ENCODE measurements at regions not wholly inside any gene's neighbourhood (a gene's known extent, or its start where the extent isn't known, plus 50 kb on each side); places are given as distances from the start of the nearest gene placed in this dataset.
A peak's percentile ranks its signal among the peaks of the same experiment; 100 is the strongest.

DNA sequence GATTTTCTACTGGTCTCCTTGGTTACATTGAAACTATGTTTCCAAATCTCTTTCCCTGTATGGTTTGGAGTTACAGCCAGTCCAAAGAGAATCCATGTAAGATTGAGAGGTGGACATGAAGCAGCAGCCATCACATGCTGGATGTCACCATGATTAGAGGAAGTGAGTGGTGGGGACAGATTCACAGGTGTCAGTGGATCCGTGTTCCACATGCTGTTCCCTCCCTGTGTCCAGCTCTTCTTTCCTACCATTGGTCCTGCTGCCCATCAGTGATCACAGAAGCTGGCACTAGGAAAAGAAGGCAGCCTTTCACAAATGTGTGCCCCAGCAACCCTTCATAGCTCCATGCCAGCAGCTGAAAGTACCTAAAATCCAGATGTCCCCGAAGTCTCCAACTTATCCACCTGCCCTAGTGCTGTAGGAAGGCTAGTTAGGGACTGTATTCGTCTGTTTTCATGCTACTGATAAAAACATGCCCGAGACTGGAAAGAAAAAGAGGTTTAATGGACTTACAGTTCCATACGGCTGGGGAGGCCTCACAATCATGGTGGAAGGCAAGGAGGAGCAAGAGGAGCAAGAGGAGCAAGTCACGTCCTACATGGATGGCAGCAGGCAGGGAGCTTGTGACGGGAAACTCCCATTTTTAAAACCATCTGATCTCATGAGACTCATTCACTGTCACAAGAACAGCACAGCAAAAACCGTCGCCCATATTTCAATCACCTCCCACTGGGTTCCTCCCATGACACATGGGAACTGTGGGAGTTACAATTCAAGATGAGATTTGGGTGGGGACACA is 207.5 kb downstream of the INSIG2 start:
- Histone ChIP-seq H3K36me3 (no peaks in the 10 kb centered on the region), H3K27ac (replicated peaks in 1 of 4) (no peak overlapping the region), H3K4me1 (no peaks in the 10 kb centered on the region), H3K4me3 (no peak overlapping the region), H3K27me3 (peaks cover 0 to 31% (median 0%) of the 10 kb centered on the region in 4 donors), H3K9me3 (no peaks in the 10 kb centered on the region)
- intact Hi-C loops (cut with DNase I) = no loop called here
- DNase-seq (ENCODE audit: extremely low spot score) = peak; percentile 57
- TF ChIP-seq POLR2A (IDR thresholded peaks at IDR 0.05; ENCODE audit: low read depth) (no peak), POLR2AphosphoS5 (IDR thresholded peaks at IDR 0.05) (no peak), EP300 (IDR thresholded peaks at IDR 0.05) (no peak)
- TF ChIP-seq, protein P1, sequence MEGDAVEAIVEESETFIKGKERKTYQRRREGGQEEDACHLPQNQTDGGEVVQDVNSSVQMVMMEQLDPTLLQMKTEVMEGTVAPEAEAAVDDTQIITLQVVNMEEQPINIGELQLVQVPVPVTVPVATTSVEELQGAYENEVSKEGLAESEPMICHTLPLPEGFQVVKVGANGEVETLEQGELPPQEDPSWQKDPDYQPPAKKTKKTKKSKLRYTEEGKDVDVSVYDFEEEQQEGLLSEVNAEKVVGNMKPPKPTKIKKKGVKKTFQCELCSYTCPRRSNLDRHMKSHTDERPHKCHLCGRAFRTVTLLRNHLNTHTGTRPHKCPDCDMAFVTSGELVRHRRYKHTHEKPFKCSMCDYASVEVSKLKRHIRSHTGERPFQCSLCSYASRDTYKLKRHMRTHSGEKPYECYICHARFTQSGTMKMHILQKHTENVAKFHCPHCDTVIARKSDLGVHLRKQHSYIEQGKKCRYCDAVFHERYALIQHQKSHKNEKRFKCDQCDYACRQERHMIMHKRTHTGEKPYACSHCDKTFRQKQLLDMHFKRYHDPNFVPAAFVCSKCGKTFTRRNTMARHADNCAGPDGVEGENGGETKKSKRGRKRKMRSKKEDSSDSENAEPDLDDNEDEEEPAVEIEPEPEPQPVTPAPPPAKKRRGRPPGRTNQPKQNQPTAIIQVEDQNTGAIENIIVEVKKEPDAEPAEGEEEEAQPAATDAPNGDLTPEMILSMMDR (IDR thresholded peaks at IDR 0.05) = no peak
- WGBS = 82% methylated on average over 9 of the region's 9 CpGs

DNA sequence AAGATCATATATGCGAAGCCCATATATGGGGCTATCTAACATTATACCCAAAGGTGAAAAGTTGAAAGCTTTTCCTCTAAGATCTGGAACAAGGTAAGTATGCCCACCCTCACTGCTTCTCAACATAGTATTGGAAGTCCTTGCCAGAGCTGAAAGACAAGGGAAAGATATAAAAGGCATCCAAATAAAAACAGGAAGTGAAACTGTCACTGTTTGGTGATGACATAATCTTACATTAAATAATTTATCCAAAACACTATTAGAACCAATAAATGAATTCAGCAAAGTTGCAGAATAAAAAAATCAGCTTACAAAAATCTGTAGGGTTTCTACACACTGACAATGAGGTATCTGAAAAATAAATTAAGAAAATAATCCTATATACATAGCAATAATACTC is 205.8 kb downstream of the INSIG2 start:
- H3K4me3 ChIP-seq = no peak overlapping the region
- intact Hi-C loops (cut with DNase I) = no loop called here
- no peaks in the 10 kb centered on the region for H3K4me1 ChIP-seq
- TF ChIP-seq POLR2A (IDR thresholded peaks at IDR 0.05; ENCODE audit: low read depth) (no peak), POLR2AphosphoS5 (IDR thresholded peaks at IDR 0.05) (no peak), EP300 (IDR thresholded peaks at IDR 0.05) (no peak)
- TF ChIP-seq, protein P1 (IDR thresholded peaks at IDR 0.05) = no peak
- H3K36me3 ChIP-seq = no peaks in the 10 kb centered on the region
- peaks cover 0 to 30% (median 0%) of the 10 kb centered on the region in 4 donors for H3K27me3 ChIP-seq
- H3K27ac ChIP-seq (replicated peaks in 1 of 4) = no peak overlapping the region
- no peak for DNase-seq (ENCODE audit: extremely low spot score)
- H3K9me3 ChIP-seq = no peaks in the 10 kb centered on the region
- WGBS = 96% methylated on average over 1 of the region's 1 CpG

GRCh38 chr2:118292991-118293390 is 204.7 kb downstream of the INSIG2 start:
- WGBS = 55% methylated on average over 2 of the region's 2 CpGs
- Histone ChIP-seq H3K27ac (replicated peaks in 1 of 4) (no peak overlapping the region), H3K9me3 (no peaks in the 10 kb centered on the region), H3K4me3 (no peak overlapping the region), H3K36me3 (no peaks in the 10 kb centered on the region), H3K27me3 (peaks cover 0 to 21% (median 0%) of the 10 kb centered on the region in 4 donors), H3K4me1 (no peaks in the 10 kb centered on the region)
- intact Hi-C loops (cut with DNase I) = no loop called here
- no peak for DNase-seq (ENCODE audit: extremely low spot score)
- TF ChIP-seq POLR2AphosphoS5 (IDR thresholded peaks at IDR 0.05) = no peak
- TF ChIP-seq, protein P1 (IDR thresholded peaks at IDR 0.05) = no peak
- TF ChIP-seq EP300 (IDR thresholded peaks at IDR 0.05) = no peak
- TF ChIP-seq POLR2A (IDR thresholded peaks at IDR 0.05; ENCODE audit: low read depth) = no peak

- WGBS = 64% methylated on average over 3 of the region's 3 CpGs
- intact Hi-C loops (cut with DNase I) = no loop called here
Observed at GRCh38 chr2:118291251-118291880, 203.1 kb downstream of the INSIG2 start.

More at GRCh38 chr2:118291251-118291880, 203.1 kb downstream of the INSIG2 start:
- peak; percentile 74 for DNase-seq (ENCODE audit: extremely low spot score)
- no peaks in the 10 kb centered on the region for H3K4me1 ChIP-seq
- H3K27ac ChIP-seq (replicated peaks in 1 of 4) = no peak overlapping the region
- H3K36me3 ChIP-seq = no peaks in the 10 kb centered on the region
- no peaks in the 10 kb centered on the region for H3K9me3 ChIP-seq
- H3K27me3 ChIP-seq = peaks cover 0 to 9% (median 0%) of the 10 kb centered on the region in 4 donors
- no peak for TF ChIP-seq EP300 (IDR thresholded peaks at IDR 0.05)
- TF ChIP-seq, protein P1 (IDR thresholded peaks at IDR 0.05) = no peak
- TF ChIP-seq POLR2A (IDR thresholded peaks at IDR 0.05; ENCODE audit: low read depth) = no peak
- no peak for TF ChIP-seq POLR2AphosphoS5 (IDR thresholded peaks at IDR 0.05)
- no peak overlapping the region for H3K4me3 ChIP-seq

All from esophagus muscularis mucosa (tissue), 4 donors.